ENCODE measurements at regions not wholly inside any gene's neighbourhood (a gene's known extent, or its start where the extent isn't known, plus 50 kb on each side); places are given as distances from the start of the nearest gene placed in this dataset.
"Not testable (repeated sequence)": the region's sequence is repeated elsewhere in the genome, so short reads cannot be mapped to it uniquely, and the experiment has no call there.

DNA sequence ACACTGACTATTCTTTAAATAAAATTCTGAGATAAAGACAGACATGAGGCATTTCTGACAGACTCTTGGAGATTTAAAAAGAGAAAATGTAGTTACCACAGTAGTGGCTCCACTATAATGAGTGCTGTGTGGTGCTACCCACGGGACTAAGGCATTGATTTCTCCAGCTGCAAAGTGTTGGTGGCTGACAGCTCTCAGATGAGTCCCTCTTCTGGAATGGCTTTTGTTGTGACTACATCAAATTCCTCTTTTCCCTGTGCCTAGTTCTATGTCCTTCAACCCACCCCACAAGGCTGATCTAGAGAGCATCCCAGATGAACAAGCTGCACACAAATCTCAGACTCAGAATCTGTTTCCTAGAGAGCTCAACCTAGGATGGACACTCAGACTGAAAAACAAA, 884.8 kb upstream of the ZEB2 start:
- no peaks in the 10 kb centered on the region for H3K9me3 ChIP-seq (ENCODE audit: control insufficient read depth, low read length)
- intact Hi-C loops (cut with DNase I), result no loop called here
- ATAC-seq, result no peak
- H3K27ac ChIP-seq (ENCODE audit: low read length), result no peak overlapping the region
- H3K27me3 ChIP-seq (ENCODE audit: control insufficient read depth, insufficient read depth), result no peaks in the 10 kb centered on the region
- H3K4me3 ChIP-seq (ENCODE audit: low read length), result no peak overlapping the region
- H3K4me1 ChIP-seq (ENCODE audit: control insufficient read depth, insufficient read depth, low read length), result no peaks in the 10 kb centered on the region
- no peak for DNase-seq
- 39% methylated on average over 1 of the region's 1 CpG for WGBS

GRCh38 chr2:145402706-145403277, 882.9 kb upstream of the ZEB2 start:
- DNase-seq, result no peak
- ATAC-seq, result no peak
- H3K4me3 ChIP-seq (ENCODE audit: low read length), result no peak overlapping the region
- WGBS, result 95% methylated on average over 2 of the region's 2 CpGs
- no peaks in the 10 kb centered on the region for H3K4me1 ChIP-seq (ENCODE audit: control insufficient read depth, insufficient read depth, low read length)
- no peaks in the 10 kb centered on the region for H3K27me3 ChIP-seq (ENCODE audit: control insufficient read depth, insufficient read depth)
- no peak overlapping the region for H3K27ac ChIP-seq (ENCODE audit: low read length)
- intact Hi-C loops (cut with DNase I), result no loop called here
- H3K9me3 ChIP-seq (ENCODE audit: control insufficient read depth, low read length), result no peaks in the 10 kb centered on the region

- H3K4me3 ChIP-seq (ENCODE audit: low read length), result no peak overlapping the region
- ATAC-seq (no peak), DNase-seq (no peak)
- no peaks in the 10 kb centered on the region for H3K4me1 ChIP-seq (ENCODE audit: control insufficient read depth, insufficient read depth, low read length)
- 0% methylated on average over 1 of the region's 1 CpG for WGBS
- intact Hi-C loops (cut with DNase I), result no loop called here
- H3K27me3 ChIP-seq (ENCODE audit: control insufficient read depth, insufficient read depth), result no peaks in the 10 kb centered on the region
- no peak overlapping the region for H3K27ac ChIP-seq (ENCODE audit: low read length)
- no peaks in the 10 kb centered on the region for H3K9me3 ChIP-seq (ENCODE audit: control insufficient read depth, low read length)
Observed at GRCh38 chr2:145399131-145399530, 879.2 kb upstream of the ZEB2 start.

GRCh38 chr2:145394181-145394580, 874.3 kb upstream of the ZEB2 start:
- H3K4me3 ChIP-seq (ENCODE audit: low read length), result no peak overlapping the region
- no peak for ATAC-seq
- no peak for DNase-seq
- no peaks in the 10 kb centered on the region for H3K4me1 ChIP-seq (ENCODE audit: control insufficient read depth, insufficient read depth, low read length)
- H3K27me3 ChIP-seq (ENCODE audit: control insufficient read depth, insufficient read depth), result no peaks in the 10 kb centered on the region
- intact Hi-C loops (cut with DNase I), result no loop called here
- no peaks in the 10 kb centered on the region for H3K9me3 ChIP-seq (ENCODE audit: control insufficient read depth, low read length)
- 77% methylated on average over 3 of the region's 3 CpGs for WGBS
- no peak overlapping the region for H3K27ac ChIP-seq (ENCODE audit: low read length)

DNA sequence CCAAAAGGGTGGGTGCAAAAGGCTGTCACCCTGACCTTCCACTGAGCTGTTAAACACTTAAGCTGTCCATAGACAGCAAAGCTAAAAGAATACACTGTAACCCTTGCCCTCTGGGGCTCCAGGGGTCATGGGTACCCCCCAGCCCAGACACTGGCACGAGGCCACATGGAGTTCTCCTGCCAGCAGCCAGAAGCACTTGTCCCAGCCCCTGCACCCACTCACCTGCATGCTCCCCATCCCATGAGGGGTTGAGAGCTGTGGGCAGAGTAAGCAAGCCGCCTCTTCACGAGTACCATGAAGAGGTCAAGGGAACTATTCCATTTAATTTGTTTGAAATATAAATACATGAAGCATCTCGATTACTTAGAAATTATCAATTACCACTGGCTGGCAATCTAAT, 867.1 kb upstream of the ZEB2 start:
- ATAC-seq (no peak), DNase-seq (no peak)
- no peaks in the 10 kb centered on the region for H3K27me3 ChIP-seq (ENCODE audit: control insufficient read depth, insufficient read depth)
- intact Hi-C loops (cut with DNase I), result no loop called here
- no peaks in the 10 kb centered on the region for H3K9me3 ChIP-seq (ENCODE audit: control insufficient read depth, low read length)
- no peaks in the 10 kb centered on the region for H3K4me1 ChIP-seq (ENCODE audit: control insufficient read depth, insufficient read depth, low read length)
- WGBS, result 90% methylated on average over 4 of the region's 4 CpGs
- H3K4me3 ChIP-seq (ENCODE audit: low read length), result no peak overlapping the region
- no peak overlapping the region for H3K27ac ChIP-seq (ENCODE audit: low read length)

- H3K9me3 ChIP-seq (ENCODE audit: control insufficient read depth, low read length), result no peaks in the 10 kb centered on the region
- no peak overlapping the region for H3K4me3 ChIP-seq (ENCODE audit: low read length)
- H3K27me3 ChIP-seq (ENCODE audit: control insufficient read depth, insufficient read depth), result no peaks in the 10 kb centered on the region
- ATAC-seq (no peak), DNase-seq (no peak)
- no peak overlapping the region for H3K27ac ChIP-seq (ENCODE audit: low read length)
- intact Hi-C loops (cut with DNase I), result no loop called here
- 87% methylated on average over 1 of the region's 1 CpG for WGBS
- H3K4me1 ChIP-seq (ENCODE audit: control insufficient read depth, insufficient read depth, low read length), result no peaks in the 10 kb centered on the region
Observed at GRCh38 chr2:145383961-145384360, 864.0 kb upstream of the ZEB2 start.

DNA sequence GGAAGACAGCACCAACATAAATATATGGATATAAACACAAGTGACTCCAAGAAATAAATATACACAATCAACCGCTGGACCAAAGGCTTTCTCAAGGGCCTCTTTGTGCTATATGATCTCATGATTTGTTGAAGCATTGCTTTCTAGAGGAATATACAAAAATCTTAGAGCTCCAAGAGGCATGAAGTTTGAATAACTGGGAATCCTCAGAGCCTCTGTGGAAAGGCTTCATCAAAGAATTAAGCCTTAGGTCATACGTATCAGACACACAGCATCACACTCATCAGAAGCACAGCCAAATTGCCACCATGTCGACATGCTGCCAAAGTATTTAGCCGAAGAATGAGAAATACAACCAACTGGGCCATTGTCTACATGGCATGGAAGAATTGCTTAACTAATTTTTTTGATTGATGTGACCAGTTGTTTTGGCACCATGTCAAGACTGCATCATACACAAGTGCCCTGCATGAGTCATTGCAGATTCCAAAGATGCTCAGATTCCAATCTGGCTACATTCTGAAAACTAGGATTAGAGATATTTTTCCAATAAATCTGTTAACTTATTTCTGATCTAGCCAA, 860.6 kb upstream of the ZEB2 start:
- Histone ChIP-seq H3K27ac (ENCODE audit: low read length) (no peak overlapping the region), H3K27me3 (ENCODE audit: control insufficient read depth, insufficient read depth) (no peaks in the 10 kb centered on the region), H3K9me3 (ENCODE audit: control insufficient read depth, low read length) (no peaks in the 10 kb centered on the region), H3K4me1 (ENCODE audit: control insufficient read depth, insufficient read depth, low read length) (no peaks in the 10 kb centered on the region), H3K4me3 (ENCODE audit: low read length) (no peak overlapping the region)
- no peak for ATAC-seq
- whole genome bisulfite sequencing, result 88% methylated on average over 4 of the region's 4 CpGs
- DNase-seq, result no peak
- intact Hi-C loops (cut with DNase I), result no loop called here

DNA sequence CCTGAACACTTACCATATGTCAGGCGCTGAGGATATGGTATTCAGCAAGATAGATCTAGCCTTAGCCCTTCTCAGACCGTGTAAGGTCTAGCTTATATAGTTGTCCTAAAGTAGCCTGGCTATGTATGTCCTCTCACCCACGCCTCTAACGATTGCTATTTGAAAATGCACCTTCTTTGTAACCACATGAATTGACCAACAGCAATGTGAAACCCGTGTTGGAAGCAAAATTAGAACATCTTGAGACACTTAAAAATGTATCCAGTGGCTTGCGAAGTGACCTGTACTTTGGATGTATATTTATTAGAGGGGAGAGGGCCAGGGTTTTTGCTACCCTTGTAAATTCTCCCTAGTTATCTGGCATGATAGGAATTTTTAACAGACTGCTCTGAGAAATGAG, 860.0 kb upstream of the ZEB2 start:
- intact Hi-C loops (cut with DNase I), result no loop called here
- Histone ChIP-seq H3K27ac (ENCODE audit: low read length) (no peak overlapping the region), H3K9me3 (ENCODE audit: control insufficient read depth, low read length) (no peaks in the 10 kb centered on the region), H3K4me3 (ENCODE audit: low read length) (no peak overlapping the region), H3K27me3 (ENCODE audit: control insufficient read depth, insufficient read depth) (no peaks in the 10 kb centered on the region), H3K4me1 (ENCODE audit: control insufficient read depth, insufficient read depth, low read length) (no peaks in the 10 kb centered on the region)
- 82% methylated on average over 6 of the region's 6 CpGs for WGBS
- DNase-seq (no peak), ATAC-seq (no peak)

- H3K4me3 ChIP-seq (ENCODE audit: low read length), result no peak overlapping the region
- intact Hi-C loops (cut with DNase I), result no loop called here
- H3K4me1 ChIP-seq (ENCODE audit: control insufficient read depth, insufficient read depth, low read length), result no peaks in the 10 kb centered on the region
- DNase-seq, result no peak
- H3K27ac ChIP-seq (ENCODE audit: low read length), result no peak overlapping the region
- H3K27me3 ChIP-seq (ENCODE audit: control insufficient read depth, insufficient read depth), result no peaks in the 10 kb centered on the region
- ATAC-seq, result no peak
- H3K9me3 ChIP-seq (ENCODE audit: control insufficient read depth, low read length), result no peaks in the 10 kb centered on the region
Observed at GRCh38 chr2:145374165-145374564, 854.2 kb upstream of the ZEB2 start.

DNA sequence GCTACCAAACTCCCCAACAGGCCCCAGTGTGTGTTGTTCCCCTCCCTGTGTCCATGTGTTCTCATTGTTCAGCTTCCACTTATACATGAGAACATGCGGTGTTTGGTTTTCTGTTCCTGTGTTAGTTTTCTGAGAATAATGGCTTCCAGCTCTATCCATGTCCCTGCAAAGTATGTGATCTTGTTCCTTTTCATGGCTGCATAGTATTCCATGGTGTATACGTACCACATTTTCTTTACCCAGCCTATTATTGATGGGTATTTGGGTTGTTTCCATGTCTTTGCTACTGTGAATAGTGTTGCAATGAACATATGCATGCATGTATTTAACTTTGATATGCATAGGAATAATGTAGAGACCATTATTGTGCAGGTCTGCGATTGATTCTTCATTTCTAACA, 847.4 kb upstream of the ZEB2 start:
- H3K27ac ChIP-seq (ENCODE audit: low read length); H3K9me3 ChIP-seq (ENCODE audit: control insufficient read depth, low read length); intact Hi-C loops (cut with DNase I); H3K27me3 ChIP-seq (ENCODE audit: control insufficient read depth, insufficient read depth); ATAC-seq; H3K4me3 ChIP-seq (ENCODE audit: low read length); H3K4me1 ChIP-seq (ENCODE audit: control insufficient read depth, insufficient read depth, low read length); DNase-seq: not testable (repeated sequence)
- 97% methylated on average over 3 of the region's 3 CpGs for WGBS

GRCh38 chr2:145366341-145366740, 846.4 kb upstream of the ZEB2 start:
- Histone ChIP-seq H3K27me3 (ENCODE audit: control insufficient read depth, insufficient read depth) (no peaks in the 10 kb centered on the region), H3K27ac (ENCODE audit: low read length) (no peak overlapping the region), H3K4me3 (ENCODE audit: low read length) (no peak overlapping the region), H3K9me3 (ENCODE audit: control insufficient read depth, low read length) (no peaks in the 10 kb centered on the region), H3K4me1 (ENCODE audit: control insufficient read depth, insufficient read depth, low read length) (no peaks in the 10 kb centered on the region)
- ATAC-seq (no peak), DNase-seq (no peak)
- intact Hi-C loops (cut with DNase I), result no loop called here

- 93% methylated on average over 7 of the region's 7 CpGs for WGBS
- no peaks in the 10 kb centered on the region for H3K27me3 ChIP-seq (ENCODE audit: control insufficient read depth, insufficient read depth)
- no peak overlapping the region for H3K27ac ChIP-seq (ENCODE audit: low read length)
- intact Hi-C loops (cut with DNase I), result no loop called here
- no peaks in the 10 kb centered on the region for H3K9me3 ChIP-seq (ENCODE audit: control insufficient read depth, low read length)
- DNase-seq (no peak), ATAC-seq (no peak)
- H3K4me1 ChIP-seq (ENCODE audit: control insufficient read depth, insufficient read depth, low read length), result no peaks in the 10 kb centered on the region
- H3K4me3 ChIP-seq (ENCODE audit: low read length), result no peak overlapping the region
Observed at GRCh38 chr2:145360129-145360790, 840.3 kb upstream of the ZEB2 start.
